HG02642 (cell line): ENCODE measurements at regions not wholly inside any gene's neighbourhood (a gene's known extent, or its start where the extent isn't known, plus 50 kb on each side); places are given as distances from the start of the nearest gene placed in this dataset.
"Not testable (repeated sequence)": the region's sequence is repeated elsewhere in the genome, so short reads cannot be mapped to it uniquely, and the experiment has no call there.

Experiments used
- ATAC-seq: cut with Tn5 transposase; IDR thresholded peaks from one replicate; pipeline ENCODE4 v1.9.1; 2021; ENCODE audit warnings: mild to moderate bottlenecking; ENCODE audit not compliant: unreplicated experiment, poor library complexity

- no peak for ATAC-seq
Measured at GRCh38 chr3:70744536-70744935, 432.1 kb upstream of the MDFIC2 start.

- ATAC-seq: no peak
Measured at GRCh38 chr3:70743754-70744153, 431.3 kb upstream of the MDFIC2 start.

- ATAC-seq: no peak
Measured at GRCh38 chr3:70742081-70742480, 429.6 kb upstream of the MDFIC2 start.

GRCh38 chr3:70740872-70741271 lies 428.4 kb upstream of the MDFIC2 start:
- ATAC-seq: no peak

- no peak for ATAC-seq
Measured at GRCh38 chr3:70740071-70740470, 427.6 kb upstream of the MDFIC2 start.

- no peak for ATAC-seq
Measured at GRCh38 chr3:70738291-70738681, 425.8 kb upstream of the MDFIC2 start.

GRCh38 chr3:70737666-70738290 lies 425.3 kb upstream of the MDFIC2 start:
- no peak for ATAC-seq

- ATAC-seq: no peak
Measured at GRCh38 chr3:70736009-70736408, 423.6 kb upstream of the MDFIC2 start.

GRCh38 chr3:70734756-70735155 lies 422.3 kb upstream of the MDFIC2 start:
- no peak for ATAC-seq

- no peak for ATAC-seq
Measured at GRCh38 chr3:70731046-70731445, 418.6 kb upstream of the MDFIC2 start.

- no peak for ATAC-seq
Measured at GRCh38 chr3:70729845-70730244, 417.4 kb upstream of the MDFIC2 start.

- ATAC-seq: no peak
Measured at GRCh38 chr3:70728311-70728710, 415.9 kb upstream of the MDFIC2 start.

GRCh38 chr3:70726961-70727360 lies 414.5 kb upstream of the MDFIC2 start:
- ATAC-seq: no peak

- no peak for ATAC-seq
Measured at GRCh38 chr3:70726096-70726938, 413.9 kb upstream of the MDFIC2 start.

- ATAC-seq: no peak
Measured at GRCh38 chr3:70722018-70722417, 409.6 kb upstream of the MDFIC2 start.

- no peak for ATAC-seq
Measured at GRCh38 chr3:70716832-70717231, 404.4 kb upstream of the MDFIC2 start.

- ATAC-seq: no peak
Measured at GRCh38 chr3:70712449-70713082, 400.1 kb upstream of the MDFIC2 start.

GRCh38 chr3:70703305-70704102 lies 391.1 kb upstream of the MDFIC2 start:
- ATAC-seq: no peak

GRCh38 chr3:70702132-70702531 lies 389.7 kb upstream of the MDFIC2 start:
- no peak for ATAC-seq

- no peak for ATAC-seq
Measured at GRCh38 chr3:70684701-70685100, 372.3 kb upstream of the MDFIC2 start.

- ATAC-seq: not testable (repeated sequence)
Measured at GRCh38 chr3:70675810-70676209, 363.4 kb upstream of the MDFIC2 start.
